DND-41 (cell line): ENCODE measurements at regions not wholly inside any gene's neighbourhood (a gene's known extent, or its start where the extent isn't known, plus 50 kb on each side); places are given as distances from the start of the nearest gene placed in this dataset.
A peak's percentile ranks its signal among the peaks of the same experiment; 100 is the strongest.
"Not testable (repeated sequence)": the region's sequence is repeated elsewhere in the genome, so short reads cannot be mapped to it uniquely, and the experiment has no call there.

Experiments used
- ATAC-seq: fragments of 200-7000 bp; cut with Tn5 transposase; 3 replicates; pipeline ENCODE4 v1.9.1; 2021; ENCODE audit warnings: low read depth; ENCODE audit not compliant: insufficient read depth
- DNase-seq: peaks from one replicate; pipeline ENCODE4 v3.0.0-alpha.2; 2020
- H2AFZ ChIP-seq: 2 replicates; pipeline ENCODE4 v1.6.0; 2012; ENCODE audit warnings: low read depth, low read length
- H3K27ac ChIP-seq: 2 replicates; pipeline ENCODE4 v1.5.1; 2012; ENCODE audit warnings: low read length, inconsistent platforms
- H3K27me3 ChIP-seq: fragments of 200-600 bp; sonication (generic); 2 replicates; pipeline ENCODE4 v1.6.0; 2012; ENCODE audit warnings: low read length, mild to moderate bottlenecking, inconsistent platforms; ENCODE audit not compliant: insufficient read depth, poor library complexity
- H3K36me3 ChIP-seq: 2 replicates; pipeline ENCODE4 v1.5.1; 2012; ENCODE audit warnings: low read length, inconsistent platforms; ENCODE audit not compliant: insufficient read depth
- H3K4me1 ChIP-seq: 2 replicates; pipeline ENCODE4 v1.5.1; 2012; ENCODE audit warnings: mild to moderate bottlenecking, low read length; ENCODE audit not compliant: insufficient read depth
- H3K4me2 ChIP-seq: 2 replicates; pipeline ENCODE4 v1.6.0; 2012; ENCODE audit warnings: mild to moderate bottlenecking, moderate library complexity, low read length, inconsistent platforms; ENCODE audit not compliant: insufficient read depth
- H3K4me3 ChIP-seq, 2 experiments: fragments of 200-600 bp in 1 of 2; shearing (Covaris generic) in 1 of 2; 2 replicates each; pipeline ENCODE4 v1.5.1; 2012 to 2016; ENCODE audit warnings: inconsistent platforms in 2 of 2, low read length in 2 of 2, mild to moderate bottlenecking in 2 of 2, low read depth in 1 of 2, moderate library complexity in 1 of 2
- H3K79me2 ChIP-seq: 2 replicates; pipeline ENCODE4 v1.6.0; 2012; ENCODE audit warnings: low read length, inconsistent platforms; ENCODE audit not compliant: insufficient read depth
- H3K9ac ChIP-seq: 2 replicates; pipeline ENCODE4 v1.6.0; 2012; ENCODE audit warnings: low read depth, mild to moderate bottlenecking, inconsistent platforms, low read length, moderate library complexity
- H3K9me3 ChIP-seq: 2 replicates; pipeline ENCODE4 v1.5.1; 2012; ENCODE audit warnings: low read length, moderate library complexity, mild to moderate bottlenecking, inconsistent platforms; ENCODE audit not compliant: insufficient read depth, severe bottlenecking
- H4K20me1 ChIP-seq: 2 replicates; pipeline ENCODE4 v1.6.0; 2012; ENCODE audit warnings: low read length; ENCODE audit not compliant: insufficient read depth
- EZH2 ChIP-seq: IDR thresholded peaks from 3 replicates; pipeline ENCODE4 v1.6.1; 2012; ENCODE audit warnings: borderline replicate concordance, low read depth, mild to moderate bottlenecking, moderate library complexity, low read length, inconsistent platforms; ENCODE audit not compliant: severe bottlenecking
- TF ChIP-seq, protein P1 (sequence below): IDR thresholded peaks from 2 replicates; pipeline ENCODE4 v1.5.1; 2012; ENCODE audit warnings: borderline replicate concordance, low read length, moderate library complexity, mild to moderate bottlenecking; ENCODE audit not compliant: poor library complexity, severe bottlenecking; ENCODE audit errors: extremely low read depth

GRCh38 chr4:12022409-12022808 is 593.7 kb upstream of the HS3ST1 start:
- Histone ChIP-seq H3K36me3 (no peaks in the 10 kb centered on the region), H2AFZ (no peak overlapping the region), H3K79me2 (no peaks in the 10 kb centered on the region), H3K4me2 (no peak overlapping the region), H3K9me3 (no peaks in the 10 kb centered on the region), H3K9ac (no peak overlapping the region), H3K4me1 (no peaks in the 10 kb centered on the region), H3K27ac (no peak overlapping the region), H4K20me1 (no peaks in the 10 kb centered on the region), H3K27me3 (no peaks in the 10 kb centered on the region), H3K4me3 (no peak overlapping the region)
- DNase-seq (no peak), ATAC-seq (no peak)
- TF ChIP-seq EZH2: no peak
- TF ChIP-seq, protein P1, sequence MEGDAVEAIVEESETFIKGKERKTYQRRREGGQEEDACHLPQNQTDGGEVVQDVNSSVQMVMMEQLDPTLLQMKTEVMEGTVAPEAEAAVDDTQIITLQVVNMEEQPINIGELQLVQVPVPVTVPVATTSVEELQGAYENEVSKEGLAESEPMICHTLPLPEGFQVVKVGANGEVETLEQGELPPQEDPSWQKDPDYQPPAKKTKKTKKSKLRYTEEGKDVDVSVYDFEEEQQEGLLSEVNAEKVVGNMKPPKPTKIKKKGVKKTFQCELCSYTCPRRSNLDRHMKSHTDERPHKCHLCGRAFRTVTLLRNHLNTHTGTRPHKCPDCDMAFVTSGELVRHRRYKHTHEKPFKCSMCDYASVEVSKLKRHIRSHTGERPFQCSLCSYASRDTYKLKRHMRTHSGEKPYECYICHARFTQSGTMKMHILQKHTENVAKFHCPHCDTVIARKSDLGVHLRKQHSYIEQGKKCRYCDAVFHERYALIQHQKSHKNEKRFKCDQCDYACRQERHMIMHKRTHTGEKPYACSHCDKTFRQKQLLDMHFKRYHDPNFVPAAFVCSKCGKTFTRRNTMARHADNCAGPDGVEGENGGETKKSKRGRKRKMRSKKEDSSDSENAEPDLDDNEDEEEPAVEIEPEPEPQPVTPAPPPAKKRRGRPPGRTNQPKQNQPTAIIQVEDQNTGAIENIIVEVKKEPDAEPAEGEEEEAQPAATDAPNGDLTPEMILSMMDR: no peak

GRCh38 chr4:12016729-12017128 is 588.0 kb upstream of the HS3ST1 start:
- Histone ChIP-seq H3K4me3 (no peak overlapping the region), H3K36me3 (no peaks in the 10 kb centered on the region), H3K9ac (no peak overlapping the region), H3K27me3 (no peaks in the 10 kb centered on the region), H3K4me2 (no peak overlapping the region), H4K20me1 (no peaks in the 10 kb centered on the region), H2AFZ (no peak overlapping the region), H3K4me1 (no peaks in the 10 kb centered on the region), H3K27ac (no peak overlapping the region), H3K79me2 (no peaks in the 10 kb centered on the region), H3K9me3 (no peaks in the 10 kb centered on the region)
- no peak for TF ChIP-seq EZH2
- TF ChIP-seq, protein P1: no peak
- no peak for DNase-seq
- ATAC-seq: no peak

- DNase-seq (no peak), ATAC-seq (no peak)
- no peak overlapping the region for H3K4me2 ChIP-seq
- H3K36me3 ChIP-seq: no peaks in the 10 kb centered on the region
- no peak for TF ChIP-seq EZH2
- TF ChIP-seq, protein P1: no peak
- H4K20me1 ChIP-seq: no peaks in the 10 kb centered on the region
- no peaks in the 10 kb centered on the region for H3K27me3 ChIP-seq
- no peak overlapping the region for H2AFZ ChIP-seq
- H3K9me3 ChIP-seq: no peaks in the 10 kb centered on the region
- no peaks in the 10 kb centered on the region for H3K79me2 ChIP-seq
- no peak overlapping the region for H3K27ac ChIP-seq
- no peak overlapping the region for H3K9ac ChIP-seq
- no peaks in the 10 kb centered on the region for H3K4me1 ChIP-seq
- H3K4me3 ChIP-seq: no peak overlapping the region
Measured at GRCh38 chr4:12005471-12005870, 576.8 kb upstream of the HS3ST1 start.

- H3K4me2 ChIP-seq, H3K36me3 ChIP-seq, ATAC-seq, H2AFZ ChIP-seq, H3K27ac ChIP-seq, H3K9ac ChIP-seq, H4K20me1 ChIP-seq, H3K4me3 ChIP-seq, H3K79me2 ChIP-seq, H3K27me3 ChIP-seq, H3K4me1 ChIP-seq, H3K9me3 ChIP-seq: not testable (repeated sequence)
- DNase-seq: peak; percentile 6
Measured at GRCh38 chr4:11996581-11996980, 567.9 kb upstream of the HS3ST1 start.
